CD8-positive, alpha-beta memory T cell (primary cell): ENCODE measurements at regions not wholly inside any gene's neighbourhood (a gene's known extent, or its start where the extent isn't known, plus 50 kb on each side); places are given as distances from the start of the nearest gene placed in this dataset.

ENCODE experiments used
- CTCF ChIA-PET: fragments of 350-600 bp; sonication (Branson Sonifier 250); formaldehyde crosslinking; loops from one replicate; lab custom pipeline; 2021; ENCODE audit warnings: antibody characterized with exemption; lab: Charles Lee
- POLR2A ChIA-PET: fragments of 350-600 bp; sonication (Branson Sonifier 250); formaldehyde crosslinking; loops from one replicate; lab custom pipeline; 2021; ENCODE audit warnings: antibody characterized with exemption; lab: Charles Lee
- DNase-seq, 5 donors: peaks; one replicate each; pipeline versions ENCODE4 v3.0.0 to v3.0.0-alpha.2; 2020 to 2022; ENCODE audit warnings: mixed read lengths in 1 of 5
- H3K27ac ChIP-seq: one replicate; pipeline ENCODE4 v1.7.0; 2013; ENCODE audit warnings: low read depth, mild to moderate bottlenecking, low read length, moderate library complexity
- H3K27me3 ChIP-seq: 2 replicates; pipeline ENCODE4 v1.7.0; 2013; ENCODE audit warnings: low read length, mild to moderate bottlenecking; ENCODE audit not compliant: insufficient read depth, poor library complexity, severe bottlenecking
- H3K36me3 ChIP-seq: 2 replicates; pipeline ENCODE4 v1.7.0; 2013; ENCODE audit warnings: mild to moderate bottlenecking, low read length, moderate library complexity; ENCODE audit not compliant: insufficient read depth
- H3K4me1 ChIP-seq: 2 replicates; pipeline ENCODE4 v1.7.0; 2013; ENCODE audit warnings: mild to moderate bottlenecking, low read length, moderate library complexity; ENCODE audit not compliant: insufficient read depth
- H3K4me3 ChIP-seq: 2 replicates; pipeline ENCODE4 v1.7.0; 2013; ENCODE audit warnings: mild to moderate bottlenecking, low read length
- H3K9me3 ChIP-seq: 2 replicates; pipeline ENCODE4 v1.7.0; 2013; ENCODE audit warnings: mild to moderate bottlenecking, low read length
- H3K27ac Mint-ChIP-seq, 8 donors: one replicate each; pipeline ENCODE4 v1.8.0; 2020 to 2021; ENCODE audit warnings: mixed read lengths in 8 of 8, mild to moderate bottlenecking in 6 of 8, inconsistent platforms in 3 of 8, moderate library complexity in 3 of 8
- H3K27me3 Mint-ChIP-seq, 2 donors: one replicate each; pipeline ENCODE4 v1.8.0; 2020 to 2021; ENCODE audit warnings: mixed read lengths in 2 of 2, mild to moderate bottlenecking in 1 of 2, moderate library complexity in 1 of 2
- H3K36me3 Mint-ChIP-seq, 3 donors: one replicate each; pipeline ENCODE4 v1.8.0; 2020 to 2021; ENCODE audit warnings: mixed read lengths in 3 of 3, inconsistent platforms in 1 of 3, mild to moderate bottlenecking in 1 of 3
- H3K4me1 Mint-ChIP-seq, 3 donors: one replicate each; pipeline ENCODE4 v1.8.0; 2020 to 2021; ENCODE audit warnings: mixed read lengths in 3 of 3, inconsistent platforms in 1 of 3, mild to moderate bottlenecking in 1 of 3
- H3K4me3 Mint-ChIP-seq, 7 donors: one replicate each; pipeline ENCODE4 v1.8.0; 2020 to 2021; ENCODE audit warnings: mixed read lengths in 7 of 7, mild to moderate bottlenecking in 6 of 7, moderate library complexity in 4 of 7, inconsistent platforms in 2 of 7
- H3K9me3 Mint-ChIP-seq, 5 donors: one replicate each; pipeline ENCODE4 v1.8.0; 2020 to 2022; ENCODE audit warnings: mixed read lengths in 5 of 5, mild to moderate bottlenecking in 3 of 5, moderate library complexity in 2 of 5, inconsistent platforms in 1 of 5

DNA sequence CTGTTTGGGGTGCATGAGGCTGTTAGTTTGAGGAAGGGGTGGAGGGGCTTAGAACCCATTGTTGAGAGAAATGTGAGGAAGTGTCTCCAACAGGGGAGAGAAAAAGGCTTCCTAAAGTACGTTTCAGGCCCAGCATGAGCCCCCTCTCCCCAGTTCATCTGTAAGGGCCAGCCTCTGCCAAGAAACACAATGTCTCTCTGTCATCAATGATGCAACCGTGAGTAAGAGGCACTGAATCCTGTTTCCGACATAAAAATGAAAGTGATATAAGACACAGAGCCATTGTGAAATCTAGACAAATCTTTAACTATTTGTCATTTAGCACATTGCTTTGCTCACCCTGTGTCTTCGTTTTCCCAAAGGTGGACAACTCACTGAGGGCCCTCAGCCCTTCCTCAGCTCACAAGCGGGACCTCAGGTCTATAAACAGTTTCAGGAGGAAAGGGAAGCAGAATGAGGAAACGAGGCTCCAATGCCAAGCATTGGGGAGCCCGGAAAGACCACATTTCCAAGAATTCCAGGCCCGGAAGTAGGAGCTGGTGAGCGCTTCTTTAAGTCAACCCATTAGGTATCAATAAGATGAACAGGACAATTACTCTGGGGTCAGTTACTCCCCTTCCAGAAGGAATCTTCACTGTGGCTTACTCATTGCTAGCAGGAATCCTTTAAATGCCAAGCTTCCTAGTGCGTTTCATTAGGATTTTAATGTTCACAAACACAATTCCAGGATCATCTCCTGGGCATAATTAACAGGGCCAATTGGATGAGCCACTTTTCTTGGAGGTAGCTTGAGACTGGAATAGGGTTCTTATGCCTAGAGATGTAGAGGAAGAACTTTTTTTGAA lies 59.0 kb upstream of the KLF4 start:
- peaks cover 0 to 9% (median 2%) of the 10 kb centered on the region in 5 donors for H3K9me3 Mint-ChIP-seq
- H3K4me3 ChIP-seq, result no peak overlapping the region
- POLR2A ChIA-PET, result no interaction called here
- H3K36me3 Mint-ChIP-seq, result no peaks in the 10 kb centered on the region
- H3K27ac ChIP-seq, result no peak overlapping the region
- H3K27ac Mint-ChIP-seq, result no peak overlapping the region
- H3K4me1 ChIP-seq, result no peaks in the 10 kb centered on the region
- no peak for DNase-seq
- peaks cover 0 to 3% of the 10 kb centered on the region in 2 donors for H3K27me3 Mint-ChIP-seq
- CTCF ChIA-PET, result no interaction called here
- H3K27me3 ChIP-seq, result no peaks in the 10 kb centered on the region
- no peaks in the 10 kb centered on the region for H3K4me1 Mint-ChIP-seq
- H3K4me3 Mint-ChIP-seq, result no peak overlapping the region
- no peaks in the 10 kb centered on the region for H3K36me3 ChIP-seq
- no peaks in the 10 kb centered on the region for H3K9me3 ChIP-seq

DNA sequence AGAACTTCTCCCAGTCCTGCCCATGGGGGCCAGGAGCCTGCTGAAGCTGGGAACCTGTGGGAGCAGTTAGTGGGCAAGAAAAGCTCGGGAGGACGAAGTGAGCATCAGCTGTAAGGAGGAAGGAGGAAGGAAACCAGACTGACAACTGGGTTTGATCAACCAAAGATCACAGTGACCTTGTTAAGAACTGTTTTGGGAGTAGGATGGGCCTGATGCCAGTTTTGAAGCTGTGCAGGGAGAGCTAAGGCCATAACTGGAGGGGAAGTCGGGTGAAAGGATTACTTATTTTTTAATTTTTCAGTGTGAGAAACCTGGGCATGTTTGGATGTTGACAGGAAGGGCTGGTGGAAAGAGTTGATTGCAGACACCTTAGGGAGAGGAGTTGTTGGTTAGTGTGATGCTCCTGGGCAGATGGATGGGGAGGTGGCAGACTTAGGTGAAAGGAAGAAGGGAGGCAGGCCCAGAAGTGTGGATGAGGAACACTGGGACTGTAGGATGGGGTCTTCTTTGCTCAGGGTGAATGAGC lies 58.3 kb upstream of the KLF4 start:
- ChIA-PET CTCF (no interaction called here), POLR2A (no interaction called here)
- Histone ChIP-seq H3K4me3 (no peak overlapping the region), H3K27ac (no peak overlapping the region), H3K9me3 (no peaks in the 10 kb centered on the region), H3K36me3 (no peaks in the 10 kb centered on the region), H3K27me3 (no peaks in the 10 kb centered on the region), H3K4me1 (no peaks in the 10 kb centered on the region)
- peaks cover 0 to 3% of the 10 kb centered on the region in 2 donors for H3K27me3 Mint-ChIP-seq
- H3K4me1 Mint-ChIP-seq, result no peaks in the 10 kb centered on the region
- H3K9me3 Mint-ChIP-seq, result peaks cover 0 to 9% (median 2%) of the 10 kb centered on the region in 5 donors
- no peak overlapping the region for H3K27ac Mint-ChIP-seq
- H3K36me3 Mint-ChIP-seq, result no peaks in the 10 kb centered on the region
- DNase-seq, result no peak
- H3K4me3 Mint-ChIP-seq, result no peak overlapping the region

DNA sequence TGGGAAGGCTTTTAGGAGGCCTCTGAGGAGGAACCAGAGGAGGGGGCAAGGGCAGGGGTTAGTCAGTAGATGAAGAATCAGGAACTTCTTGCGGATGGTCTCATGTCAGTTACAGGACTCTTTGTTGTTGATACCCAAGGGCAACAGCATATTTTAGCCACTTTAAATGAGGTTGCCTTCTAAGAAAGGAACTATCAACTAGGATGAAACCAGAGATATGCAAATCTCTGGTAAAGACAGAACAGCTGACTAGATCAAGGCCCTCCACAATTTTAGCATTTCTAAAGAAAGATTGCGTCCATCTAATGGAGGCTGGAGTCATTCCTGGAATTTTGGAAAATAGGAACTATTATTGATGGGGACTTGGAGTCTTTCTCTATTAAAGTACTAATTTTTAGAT lies 57.7 kb upstream of the KLF4 start:
- no peak overlapping the region for H3K27ac ChIP-seq
- no peaks in the 10 kb centered on the region for H3K4me1 Mint-ChIP-seq
- H3K27me3 ChIP-seq, result no peaks in the 10 kb centered on the region
- H3K36me3 Mint-ChIP-seq, result no peaks in the 10 kb centered on the region
- peaks cover 0 to 3% of the 10 kb centered on the region in 2 donors for H3K27me3 Mint-ChIP-seq
- no peaks in the 10 kb centered on the region for H3K4me1 ChIP-seq
- no peaks in the 10 kb centered on the region for H3K36me3 ChIP-seq
- ChIA-PET CTCF (no interaction called here), POLR2A (no interaction called here)
- no peaks in the 10 kb centered on the region for H3K9me3 ChIP-seq
- DNase-seq, result no peak
- peaks cover 0 to 9% (median 2%) of the 10 kb centered on the region in 5 donors for H3K9me3 Mint-ChIP-seq
- H3K4me3 ChIP-seq, result no peak overlapping the region
- H3K4me3 Mint-ChIP-seq, result no peak overlapping the region
- H3K27ac Mint-ChIP-seq, result no peak overlapping the region

DNA sequence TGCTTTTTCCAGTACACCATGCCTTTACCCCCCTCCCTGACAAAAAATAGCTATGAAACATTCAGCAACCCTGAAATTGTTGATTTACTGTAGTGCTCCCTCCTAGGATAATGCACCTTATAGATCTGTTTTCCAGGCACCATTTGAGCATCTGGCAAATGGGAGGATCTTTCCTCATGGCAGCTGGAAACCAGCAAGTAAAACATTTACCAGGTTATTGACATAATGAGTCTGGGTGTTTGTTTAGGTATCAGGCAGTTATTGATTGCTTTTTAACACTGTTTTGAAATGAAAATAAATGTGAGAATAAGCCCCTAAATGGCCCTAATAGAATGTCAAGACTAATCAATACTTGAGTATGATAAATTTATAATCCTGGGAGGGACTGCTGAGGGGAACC lies 57.3 kb upstream of the KLF4 start:
- peaks cover 0 to 3% of the 10 kb centered on the region in 2 donors for H3K27me3 Mint-ChIP-seq

DNA sequence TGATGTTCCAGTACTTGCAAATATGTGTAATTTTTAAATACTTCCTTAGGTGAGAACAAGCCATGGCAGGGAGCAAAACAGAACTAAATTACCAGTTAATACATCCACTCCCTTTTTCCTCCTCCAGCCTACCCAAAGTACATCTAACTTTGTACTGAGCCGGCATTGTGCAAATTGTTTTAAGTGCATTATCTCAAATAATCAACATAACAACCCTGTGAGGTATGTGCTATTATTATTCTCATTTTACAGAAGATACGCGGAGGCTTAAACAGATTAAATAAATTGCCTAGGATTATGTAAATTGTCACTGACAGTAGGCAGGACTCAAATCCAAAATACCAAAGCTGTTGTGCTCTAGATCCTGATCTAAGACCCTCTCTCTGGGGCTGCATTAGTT lies 55.5 kb upstream of the KLF4 start:
- no peaks in the 10 kb centered on the region for H3K4me1 ChIP-seq
- H3K9me3 Mint-ChIP-seq, result peaks cover 0 to 8% (median 2%) of the 10 kb centered on the region in 5 donors
- no peaks in the 10 kb centered on the region for H3K4me1 Mint-ChIP-seq
- no peak overlapping the region for H3K27ac Mint-ChIP-seq
- H3K9me3 ChIP-seq, result no peaks in the 10 kb centered on the region
- H3K36me3 ChIP-seq, result no peaks in the 10 kb centered on the region
- no peaks in the 10 kb centered on the region for H3K27me3 ChIP-seq
- H3K4me3 Mint-ChIP-seq, result no peak overlapping the region
- POLR2A ChIA-PET, result no interaction called here
- H3K27me3 Mint-ChIP-seq, result peaks cover 0 to 3% of the 10 kb centered on the region in 2 donors
- DNase-seq, result no peak
- H3K36me3 Mint-ChIP-seq, result no peaks in the 10 kb centered on the region
- CTCF ChIA-PET, result no interaction called here
- H3K4me3 ChIP-seq, result no peak overlapping the region
- no peak overlapping the region for H3K27ac ChIP-seq

More for the DNA sequence above, 57.3 kb upstream of the KLF4 start:
- Histone ChIP-seq H3K4me3 (no peak overlapping the region), H3K36me3 (no peaks in the 10 kb centered on the region), H3K27me3 (no peaks in the 10 kb centered on the region), H3K27ac (no peak overlapping the region), H3K9me3 (no peaks in the 10 kb centered on the region), H3K4me1 (no peaks in the 10 kb centered on the region)
- Mint-ChIP-seq H3K4me1 (no peaks in the 10 kb centered on the region), H3K9me3 (peaks cover 0 to 9% (median 2%) of the 10 kb centered on the region in 5 donors), H3K27ac (no peak overlapping the region), H3K36me3 (no peaks in the 10 kb centered on the region), H3K4me3 (no peak overlapping the region)
- DNase-seq, result no peak
- ChIA-PET CTCF (no interaction called here), POLR2A (no interaction called here)

DNA sequence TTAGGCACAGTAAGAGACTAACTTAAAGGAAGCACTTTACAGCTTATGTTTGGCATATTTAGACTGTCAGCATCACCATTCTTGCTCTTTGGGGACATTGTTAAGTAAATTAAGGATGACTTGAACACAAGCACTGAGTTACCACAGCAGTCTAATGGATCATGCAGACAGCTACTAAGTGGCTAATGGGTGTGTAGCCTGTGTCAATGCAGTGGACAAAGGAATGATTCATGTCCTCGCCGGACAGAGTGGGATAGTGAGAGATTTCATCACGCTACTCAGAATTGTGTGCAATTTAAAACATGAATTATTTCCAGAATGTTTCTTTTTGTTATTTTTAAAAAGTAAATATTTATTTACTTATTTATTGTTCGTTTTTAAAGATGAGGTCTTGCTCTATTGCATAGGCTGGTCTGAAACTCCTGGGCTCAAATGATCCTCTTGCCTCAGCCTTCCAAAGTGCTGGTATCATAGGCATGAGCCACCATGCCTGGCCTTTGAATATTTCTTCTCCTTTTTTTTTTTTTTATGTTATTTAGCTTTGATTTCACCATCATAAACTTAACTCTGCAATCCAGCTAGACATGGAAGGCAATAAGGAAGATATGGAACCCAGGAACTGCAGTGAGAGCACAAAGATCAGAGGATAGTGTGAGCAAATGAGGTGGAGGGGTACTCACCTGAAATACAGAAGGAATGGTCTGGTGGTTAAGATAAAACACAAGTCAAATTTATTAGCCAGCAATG lies 53.0 kb upstream of the KLF4 start:
- H3K36me3 Mint-ChIP-seq, result no peaks in the 10 kb centered on the region
- no peak for DNase-seq
- Histone ChIP-seq H3K36me3 (no peaks in the 10 kb centered on the region), H3K4me1 (no peaks in the 10 kb centered on the region), H3K27me3 (no peaks in the 10 kb centered on the region), H3K9me3 (no peaks in the 10 kb centered on the region), H3K27ac (no peak overlapping the region), H3K4me3 (no peak overlapping the region)
- H3K4me3 Mint-ChIP-seq, result no peak overlapping the region
- ChIA-PET POLR2A (no interaction called here), CTCF (no interaction called here)
- no peak overlapping the region for H3K27ac Mint-ChIP-seq
- peaks cover 0 to 1% of the 10 kb centered on the region in 2 donors for H3K27me3 Mint-ChIP-seq
- H3K9me3 Mint-ChIP-seq, result peaks cover 0 to 5% (median 0%) of the 10 kb centered on the region in 5 donors
- H3K4me1 Mint-ChIP-seq, result no peaks in the 10 kb centered on the region

DNA sequence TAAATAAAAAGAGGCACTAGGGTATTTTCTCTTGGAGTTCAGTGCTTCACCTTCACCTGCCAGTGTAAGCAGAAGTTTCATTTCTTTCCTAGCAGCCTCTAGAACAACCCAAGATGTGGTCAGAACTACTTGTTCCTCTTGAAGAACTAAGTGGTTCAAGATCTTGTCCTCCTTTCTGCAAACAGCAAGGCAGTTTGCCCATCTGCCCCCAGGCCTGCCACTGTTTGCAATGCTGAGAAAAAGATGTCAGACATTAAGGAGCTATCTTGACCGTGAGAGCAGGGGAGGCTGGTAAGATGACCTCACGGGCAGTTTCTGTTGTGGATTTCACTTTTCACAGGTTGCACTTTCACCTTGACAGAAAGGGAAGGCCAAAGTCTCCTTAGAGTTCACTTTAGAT lies 52.0 kb upstream of the KLF4 start:
- peaks cover 0 to 1% of the 10 kb centered on the region in 2 donors for H3K27me3 Mint-ChIP-seq
- Histone ChIP-seq H3K9me3 (no peaks in the 10 kb centered on the region), H3K27ac (no peak overlapping the region), H3K4me1 (no peaks in the 10 kb centered on the region), H3K4me3 (no peak overlapping the region), H3K36me3 (no peaks in the 10 kb centered on the region), H3K27me3 (no peaks in the 10 kb centered on the region)
- ChIA-PET CTCF (no interaction called here), POLR2A (no interaction called here)
- H3K36me3 Mint-ChIP-seq, result no peaks in the 10 kb centered on the region
- H3K4me3 Mint-ChIP-seq, result no peak overlapping the region
- no peak overlapping the region for H3K27ac Mint-ChIP-seq
- no peaks in the 10 kb centered on the region for H3K4me1 Mint-ChIP-seq
- peaks cover 0 to 2% (median 0%) of the 10 kb centered on the region in 5 donors for H3K9me3 Mint-ChIP-seq
- DNase-seq, result no peak

DNA sequence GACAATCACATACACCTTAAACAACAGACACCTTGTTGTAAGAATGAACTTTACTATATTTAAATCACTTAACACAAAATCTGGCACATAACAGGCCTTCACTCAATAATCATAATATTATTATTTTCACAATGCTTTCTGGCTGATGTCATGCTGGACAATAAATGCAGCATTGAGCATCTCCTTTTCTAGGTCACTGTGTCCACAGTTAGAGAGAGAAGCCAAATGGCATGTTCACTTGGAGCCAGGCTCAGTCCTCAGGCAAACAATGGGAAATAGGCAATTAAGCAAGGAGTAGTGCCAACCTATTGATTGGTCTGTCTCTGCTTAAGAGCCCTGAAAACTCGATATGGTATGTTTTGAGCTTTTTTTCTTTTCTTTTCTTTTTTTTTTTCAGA lies 50.6 kb upstream of the KLF4 start:
- no peaks in the 10 kb centered on the region for H3K36me3 ChIP-seq
- Mint-ChIP-seq H3K27me3 (no peaks in the 10 kb centered on the region), H3K4me3 (no peak overlapping the region), H3K36me3 (no peaks in the 10 kb centered on the region), H3K4me1 (no peaks in the 10 kb centered on the region), H3K27ac (no peak overlapping the region), H3K9me3 (peaks cover 0 to 2% (median 0%) of the 10 kb centered on the region in 5 donors)
- H3K4me1 ChIP-seq, result no peaks in the 10 kb centered on the region
- no peak for DNase-seq
- POLR2A ChIA-PET, result no interaction called here
- CTCF ChIA-PET, result no interaction called here
- H3K27ac ChIP-seq, result no peak overlapping the region
- no peak overlapping the region for H3K4me3 ChIP-seq
- no peaks in the 10 kb centered on the region for H3K27me3 ChIP-seq
- no peaks in the 10 kb centered on the region for H3K9me3 ChIP-seq
